CD4-positive, alpha-beta T cell (primary cell): ENCODE measurements at regions not wholly inside any gene's neighbourhood (a gene's known extent, or its start where the extent isn't known, plus 50 kb on each side); places are given as distances from the start of the nearest gene placed in this dataset.

Experiments
- ATAC-seq: fragments of 200-7000 bp; cut with Tn5 transposase; one replicate; pipeline ENCODE4 v1.10.0; 2022; ENCODE audit warnings: mild to moderate bottlenecking; ENCODE audit not compliant: poor library complexity
- CTCF ChIA-PET: fragments of 350-600 bp; sonication (Branson Sonifier 250); formaldehyde crosslinking; loops from one replicate; lab custom pipeline; 2021; ENCODE audit warnings: antibody characterized with exemption, inconsistent platforms; lab: Charles Lee
- POLR2A ChIA-PET: fragments of 350-600 bp; sonication (Branson Sonifier 250); formaldehyde crosslinking; loops from one replicate; lab custom pipeline; 2021; ENCODE audit warnings: antibody characterized with exemption, inconsistent platforms; lab: Charles Lee
- DNase-seq, 14 experiments: peaks; one replicate each; pipeline ENCODE4 v3.0.0-alpha.2; 2013 to 2020; ENCODE audit warnings: mixed read lengths in 2 of 14
- H3K27ac ChIP-seq, 2 donors: one replicate each; pipeline versions ENCODE4 v1.5.1 to v1.7.0; 2013; ENCODE audit warnings: low read length in 2 of 2, low read depth in 1 of 2, mild to moderate bottlenecking in 1 of 2
- H3K27me3 ChIP-seq, 2 experiments: 1 replicate in 1 of 2; 2 replicates in 1 of 2; pipeline versions ENCODE4 v1.6.1 to v1.7.0; 2013; ENCODE audit warnings: low read length in 2 of 2, control low read depth in 1 of 2, mild to moderate bottlenecking in 1 of 2, moderate library complexity in 1 of 2; ENCODE audit not compliant: insufficient read depth in 2 of 2, control insufficient read depth in 1 of 2
- H3K36me3 ChIP-seq: one replicate; pipeline ENCODE4 v1.6.1; 2013; ENCODE audit warnings: low read length, control low read depth; ENCODE audit not compliant: insufficient read depth
- H3K4me1 ChIP-seq: one replicate; pipeline ENCODE4 v1.6.1; 2013; ENCODE audit warnings: low read length, control low read depth; ENCODE audit not compliant: insufficient read depth
- H3K4me3 ChIP-seq: one replicate; pipeline ENCODE4 v1.5.1; 2013; ENCODE audit warnings: mild to moderate bottlenecking, low read length, moderate library complexity
- H3K9me3 ChIP-seq, 2 experiments: 1 replicate in 1 of 2; 2 replicates in 1 of 2; pipeline versions ENCODE4 v1.6.1 to v1.7.0; 2013; ENCODE audit warnings: low read length in 2 of 2, mild to moderate bottlenecking in 2 of 2, control low read depth in 1 of 2, moderate library complexity in 1 of 2; ENCODE audit not compliant: control insufficient read depth in 1 of 2, insufficient read depth in 1 of 2
- H3K27ac Mint-ChIP-seq: one replicate; pipeline ENCODE4 v1.8.0; 2020; ENCODE audit warnings: mixed read lengths
- H3K27me3 Mint-ChIP-seq: one replicate; pipeline ENCODE4 v1.8.0; 2021; ENCODE audit warnings: mixed read lengths
- H3K36me3 Mint-ChIP-seq: one replicate; pipeline ENCODE4 v1.8.0; 2021; ENCODE audit warnings: low read depth, mixed read lengths
- H3K4me1 Mint-ChIP-seq: one replicate; pipeline ENCODE4 v1.8.0; 2021; ENCODE audit warnings: low read depth, mixed read lengths
- H3K4me3 Mint-ChIP-seq: one replicate; pipeline ENCODE4 v1.8.0; 2020; ENCODE audit warnings: mild to moderate bottlenecking, mixed read lengths
- H3K9me3 Mint-ChIP-seq: one replicate; pipeline ENCODE4 v1.8.0; 2020; ENCODE audit warnings: mixed read lengths
- CTCF ChIP-seq: fragments of 200-600 bp; IDR thresholded peaks from one replicate; pipeline ENCODE4 v1.8.0; 2022; ENCODE audit warnings: antibody characterized with exemption, mild to moderate bottlenecking
- intact Hi-C, 2 experiments: fragments of 100-400 bp; cut with DNase I in 1 of 2; cut with micrococcal nuclease in 1 of 2; formaldehyde crosslinking; loops; one replicate each; pipeline versions ENCODE4 v1.15.1 to v1.9.0; 2023 to 2025; cut with DNase I, micrococcal nuclease

DNA sequence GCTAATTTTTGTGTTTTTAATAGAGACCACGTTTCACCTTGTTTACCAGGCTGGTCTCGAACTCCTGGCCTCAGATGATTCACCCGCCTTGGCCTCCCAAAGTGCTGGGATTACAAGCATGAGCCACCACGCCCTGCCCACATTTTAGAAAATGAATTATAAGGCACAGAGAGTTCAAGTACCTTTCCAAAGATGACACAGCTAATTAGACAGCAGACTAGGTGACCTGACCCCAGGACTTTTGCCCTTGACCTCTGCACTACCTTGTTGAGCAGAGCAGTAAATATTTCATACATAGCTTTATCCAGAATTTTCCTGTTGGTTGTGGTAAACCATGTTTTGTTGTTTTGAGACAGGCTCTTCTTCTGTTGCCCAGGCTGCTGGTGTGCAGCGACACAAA, 131.3 kb upstream of the KCTD7 start:
- ATAC-seq = no peak
- no peak overlapping the region for H3K27ac ChIP-seq
- Mint-ChIP-seq H3K9me3 (no peaks in the 10 kb centered on the region), H3K27ac (no peak overlapping the region), H3K36me3 (peaks cover 7% of the 10 kb centered on the region), H3K4me1 (peaks cover 19% of the 10 kb centered on the region), H3K27me3 (no peaks in the 10 kb centered on the region), H3K4me3 (no peak overlapping the region)
- H3K4me1 ChIP-seq = peaks cover 19% of the 10 kb centered on the region
- ChIA-PET POLR2A (no interaction called here), CTCF (no interaction called here)
- TF ChIP-seq CTCF = no peak
- no peak overlapping the region for H3K4me3 ChIP-seq
- intact Hi-C loops = loop anchor here in 1 of 2 experiments (10.0 kb wide), 5 partner anchors 383 to 1703 kb away; partner anchors contain the start of genes CRCP, SBDS, TMEM248 and TYW1
- H3K36me3 ChIP-seq = no peaks in the 10 kb centered on the region
- no peaks in the 10 kb centered on the region for H3K9me3 ChIP-seq
- no peaks in the 10 kb centered on the region for H3K27me3 ChIP-seq
- no peak for DNase-seq

DNA sequence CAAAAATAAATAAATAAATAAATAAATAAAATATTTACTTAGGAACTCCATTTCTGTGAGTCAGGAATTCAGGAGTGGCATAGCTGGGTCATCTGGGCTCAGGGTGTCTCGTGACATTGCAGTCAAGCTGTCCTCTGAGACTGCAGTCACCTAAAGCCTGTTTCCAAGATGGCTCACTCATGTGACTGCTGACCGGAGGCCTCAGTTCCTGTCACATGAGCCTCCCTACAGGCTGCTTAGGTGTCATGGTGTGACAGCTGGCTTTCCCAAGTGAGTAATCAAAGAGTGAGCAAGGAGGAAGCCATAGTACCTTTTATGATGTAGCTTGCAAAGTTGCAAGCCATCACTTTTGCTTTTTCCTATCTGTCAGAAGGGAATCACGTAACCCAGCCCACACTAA, 128.6 kb upstream of the KCTD7 start:
- ChIA-PET CTCF (no interaction called here), POLR2A (no interaction called here)
- H3K4me1 Mint-ChIP-seq = peaks cover 5% of the 10 kb centered on the region
- no peak for TF ChIP-seq CTCF
- no peaks in the 10 kb centered on the region for H3K27me3 Mint-ChIP-seq
- no peaks in the 10 kb centered on the region for H3K36me3 ChIP-seq
- no peaks in the 10 kb centered on the region for H3K36me3 Mint-ChIP-seq
- ATAC-seq (no peak), DNase-seq (peak in 1 of 14 experiments; percentile 44)
- no peak overlapping the region for H3K27ac Mint-ChIP-seq
- no peaks in the 10 kb centered on the region for H3K27me3 ChIP-seq
- peaks cover 0 to 4% of the 10 kb centered on the region in 2 experiments for H3K9me3 ChIP-seq
- H3K4me3 ChIP-seq = no peak overlapping the region
- H3K27ac ChIP-seq = no peak overlapping the region
- H3K4me1 ChIP-seq = no peaks in the 10 kb centered on the region
- no peak overlapping the region for H3K4me3 Mint-ChIP-seq
- H3K9me3 Mint-ChIP-seq = no peaks in the 10 kb centered on the region
- intact Hi-C loops = no loop called here

- Mint-ChIP-seq H3K27me3 (peaks cover 4% of the 10 kb centered on the region), H3K36me3 (no peaks in the 10 kb centered on the region), H3K4me3 (no peak overlapping the region), H3K9me3 (no peaks in the 10 kb centered on the region), H3K4me1 (no peaks in the 10 kb centered on the region), H3K27ac (no peak overlapping the region)
- peaks cover 9% of the 10 kb centered on the region for H3K4me1 ChIP-seq
- H3K27ac ChIP-seq = no peak overlapping the region
- peaks cover 6 to 10% of the 10 kb centered on the region in 2 experiments for H3K27me3 ChIP-seq
- ChIA-PET POLR2A (no interaction called here), CTCF (no interaction called here)
- H3K9me3 ChIP-seq = peaks cover 0 to 4% of the 10 kb centered on the region in 2 experiments
- DNase-seq = no peak
- H3K36me3 ChIP-seq = no peaks in the 10 kb centered on the region
- intact Hi-C loops = no loop called here
- no peak for TF ChIP-seq CTCF
- H3K4me3 ChIP-seq = no peak overlapping the region
- no peak for ATAC-seq
Observed at GRCh38 chr7:66502230-66503035, 126.2 kb upstream of the KCTD7 start.
